ENCODE measurements at regions not wholly inside any gene's neighbourhood (a gene's known extent, or its start where the extent isn't known, plus 50 kb on each side); places are given as distances from the start of the nearest gene placed in this dataset.

GRCh38 chr3:73815966-73816365, 191.2 kb upstream of the PDZRN3 start:
- H3K27me3 ChIP-seq (ENCODE audit: control insufficient read depth, insufficient read depth, low read length): no peaks in the 10 kb centered on the region
- no peak overlapping the region for H3K27ac ChIP-seq (ENCODE audit: low read depth, low read length)
- H3K4me1 ChIP-seq (ENCODE audit: control insufficient read depth, insufficient read depth, low read length): no peaks in the 10 kb centered on the region
- 100% methylated on average over 1 of the region's 1 CpG for WGBS (ENCODE audit: insufficient coverage)
- DNase-seq (ENCODE audit: low read depth in 4 of 6, low spot score in 6 of 6): no peak
- no peak overlapping the region for H3K4me3 ChIP-seq (ENCODE audit: low read depth, low read length)
- no peaks in the 10 kb centered on the region for H3K36me3 ChIP-seq (ENCODE audit: control insufficient read depth, insufficient read depth, low read length)
- H3K9me3 ChIP-seq (ENCODE audit: control insufficient read depth, insufficient read depth, low read length): no peaks in the 10 kb centered on the region

- no peaks in the 10 kb centered on the region for H3K36me3 ChIP-seq (ENCODE audit: control insufficient read depth, insufficient read depth, low read length)
- H3K4me3 ChIP-seq (ENCODE audit: low read depth, low read length): no peak overlapping the region
- H3K9me3 ChIP-seq (ENCODE audit: control insufficient read depth, insufficient read depth, low read length): no peaks in the 10 kb centered on the region
- 77% methylated on average over 3 of the region's 4 CpGs for WGBS (ENCODE audit: insufficient coverage)
- H3K4me1 ChIP-seq (ENCODE audit: control insufficient read depth, insufficient read depth, low read length): no peaks in the 10 kb centered on the region
- H3K27me3 ChIP-seq (ENCODE audit: control insufficient read depth, insufficient read depth, low read length): no peaks in the 10 kb centered on the region
- no peak overlapping the region for H3K27ac ChIP-seq (ENCODE audit: low read depth, low read length)
- peak in 2 of 6 donors; percentile 3 to 53 for DNase-seq (ENCODE audit: low read depth in 4 of 6, low spot score in 6 of 6)
These were observed 189.1 kb upstream of the PDZRN3 start for GRCh38 chr3:73813692-73814292.

- no peaks in the 10 kb centered on the region for H3K27me3 ChIP-seq (ENCODE audit: control insufficient read depth, insufficient read depth, low read length)
- DNase-seq (ENCODE audit: low read depth in 4 of 6, low spot score in 6 of 6): peak; percentile 17 to 93 (median 28)
- H3K4me3 ChIP-seq (ENCODE audit: low read depth, low read length): no peak overlapping the region
- no peaks in the 10 kb centered on the region for H3K36me3 ChIP-seq (ENCODE audit: control insufficient read depth, insufficient read depth, low read length)
- H3K4me1 ChIP-seq (ENCODE audit: control insufficient read depth, insufficient read depth, low read length): no peaks in the 10 kb centered on the region
- H3K9me3 ChIP-seq (ENCODE audit: control insufficient read depth, insufficient read depth, low read length): no peaks in the 10 kb centered on the region
- 43% methylated on average over 5 of the region's 5 CpGs for WGBS (ENCODE audit: insufficient coverage)
- no peak overlapping the region for H3K27ac ChIP-seq (ENCODE audit: low read depth, low read length)
These were observed 188.6 kb upstream of the PDZRN3 start for GRCh38 chr3:73813291-73813690.

- Histone ChIP-seq H3K4me3 (ENCODE audit: low read depth, low read length) (no peak overlapping the region), H3K9me3 (ENCODE audit: control insufficient read depth, insufficient read depth, low read length) (no peaks in the 10 kb centered on the region), H3K36me3 (ENCODE audit: control insufficient read depth, insufficient read depth, low read length) (no peaks in the 10 kb centered on the region), H3K27ac (ENCODE audit: low read depth, low read length) (no peak overlapping the region), H3K27me3 (ENCODE audit: control insufficient read depth, insufficient read depth, low read length) (no peaks in the 10 kb centered on the region), H3K4me1 (ENCODE audit: control insufficient read depth, insufficient read depth, low read length) (no peaks in the 10 kb centered on the region)
- no CpG with 5 or more reads among the region's 3 CpGs for WGBS (ENCODE audit: insufficient coverage)
- DNase-seq (ENCODE audit: low read depth in 4 of 6, low spot score in 6 of 6): no peak
These were observed 187.3 kb upstream of the PDZRN3 start for GRCh38 chr3:73812054-73812453.

- H3K27me3 ChIP-seq (ENCODE audit: control insufficient read depth, insufficient read depth, low read length): no peaks in the 10 kb centered on the region
- no peak overlapping the region for H3K4me3 ChIP-seq (ENCODE audit: low read depth, low read length)
- no peaks in the 10 kb centered on the region for H3K36me3 ChIP-seq (ENCODE audit: control insufficient read depth, insufficient read depth, low read length)
- WGBS (ENCODE audit: insufficient coverage): 52% methylated on average over 9 of the region's 12 CpGs
- peak in 2 of 6 donors; percentile 16 to 32 for DNase-seq (ENCODE audit: low read depth in 4 of 6, low spot score in 6 of 6)
- H3K27ac ChIP-seq (ENCODE audit: low read depth, low read length): no peak overlapping the region
- no peaks in the 10 kb centered on the region for H3K4me1 ChIP-seq (ENCODE audit: control insufficient read depth, insufficient read depth, low read length)
- H3K9me3 ChIP-seq (ENCODE audit: control insufficient read depth, insufficient read depth, low read length): no peaks in the 10 kb centered on the region
These were observed 184.2 kb upstream of the PDZRN3 start for GRCh38 chr3:73808862-73809509.

- 34% methylated on average over 2 of the region's 3 CpGs for WGBS (ENCODE audit: insufficient coverage)
- H3K27ac ChIP-seq (ENCODE audit: low read depth, low read length): no peak overlapping the region
These were observed 180.7 kb upstream of the PDZRN3 start for GRCh38 chr3:73805435-73805834.

GRCh38 chr3:73804204-73804603, 179.5 kb upstream of the PDZRN3 start:
- Histone ChIP-seq H3K27me3 (ENCODE audit: control insufficient read depth, insufficient read depth, low read length) (no peaks in the 10 kb centered on the region), H3K36me3 (ENCODE audit: control insufficient read depth, insufficient read depth, low read length) (no peaks in the 10 kb centered on the region), H3K4me3 (ENCODE audit: low read depth, low read length) (no peak overlapping the region), H3K4me1 (ENCODE audit: control insufficient read depth, insufficient read depth, low read length) (no peaks in the 10 kb centered on the region), H3K27ac (ENCODE audit: low read depth, low read length) (no peak overlapping the region), H3K9me3 (ENCODE audit: control insufficient read depth, insufficient read depth, low read length) (no peaks in the 10 kb centered on the region)
- no CpG with 5 or more reads among the region's 6 CpGs for WGBS (ENCODE audit: insufficient coverage)
- DNase-seq (ENCODE audit: low read depth in 4 of 6, low spot score in 6 of 6): no peak

More at GRCh38 chr3:73805435-73805834, 180.7 kb upstream of the PDZRN3 start:
- H3K27me3 ChIP-seq (ENCODE audit: control insufficient read depth, insufficient read depth, low read length): no peaks in the 10 kb centered on the region
- H3K4me3 ChIP-seq (ENCODE audit: low read depth, low read length): no peak overlapping the region
- no peaks in the 10 kb centered on the region for H3K36me3 ChIP-seq (ENCODE audit: control insufficient read depth, insufficient read depth, low read length)
- no peaks in the 10 kb centered on the region for H3K4me1 ChIP-seq (ENCODE audit: control insufficient read depth, insufficient read depth, low read length)
- DNase-seq (ENCODE audit: low read depth in 4 of 6, low spot score in 6 of 6): peak in 1 of 6 donors; percentile 25
- no peaks in the 10 kb centered on the region for H3K9me3 ChIP-seq (ENCODE audit: control insufficient read depth, insufficient read depth, low read length)

GRCh38 chr3:73801444-73801843, 176.7 kb upstream of the PDZRN3 start:
- Histone ChIP-seq H3K4me1 (ENCODE audit: control insufficient read depth, insufficient read depth, low read length) (no peaks in the 10 kb centered on the region), H3K4me3 (ENCODE audit: low read depth, low read length) (no peak overlapping the region), H3K27me3 (ENCODE audit: control insufficient read depth, insufficient read depth, low read length) (no peaks in the 10 kb centered on the region), H3K36me3 (ENCODE audit: control insufficient read depth, insufficient read depth, low read length) (no peaks in the 10 kb centered on the region), H3K27ac (ENCODE audit: low read depth, low read length) (no peak overlapping the region), H3K9me3 (ENCODE audit: control insufficient read depth, insufficient read depth, low read length) (peaks cover 3% of the 10 kb centered on the region)
- no CpG with 5 or more reads among the region's 2 CpGs for WGBS (ENCODE audit: insufficient coverage)
- no peak for DNase-seq (ENCODE audit: low read depth in 4 of 6, low spot score in 6 of 6)

GRCh38 chr3:73797311-73797710, 172.6 kb upstream of the PDZRN3 start:
- DNase-seq (ENCODE audit: low read depth in 4 of 6, low spot score in 6 of 6): no peak
- H3K9me3 ChIP-seq (ENCODE audit: control insufficient read depth, insufficient read depth, low read length): peaks cover 3% of the 10 kb centered on the region
- H3K4me1 ChIP-seq (ENCODE audit: control insufficient read depth, insufficient read depth, low read length): no peaks in the 10 kb centered on the region
- H3K4me3 ChIP-seq (ENCODE audit: low read depth, low read length): no peak overlapping the region
- no peaks in the 10 kb centered on the region for H3K36me3 ChIP-seq (ENCODE audit: control insufficient read depth, insufficient read depth, low read length)
- no CpG with 5 or more reads among the region's 1 CpG for WGBS (ENCODE audit: insufficient coverage)
- no peaks in the 10 kb centered on the region for H3K27me3 ChIP-seq (ENCODE audit: control insufficient read depth, insufficient read depth, low read length)
- H3K27ac ChIP-seq (ENCODE audit: low read depth, low read length): no peak overlapping the region

GRCh38 chr3:73796382-73796781, 171.6 kb upstream of the PDZRN3 start:
- DNase-seq (ENCODE audit: low read depth in 4 of 6, low spot score in 6 of 6): no peak

More at GRCh38 chr3:73796382-73796781, 171.6 kb upstream of the PDZRN3 start:
- WGBS (ENCODE audit: insufficient coverage): no CpG with 5 or more reads among the region's 3 CpGs
- H3K36me3 ChIP-seq (ENCODE audit: control insufficient read depth, insufficient read depth, low read length): no peaks in the 10 kb centered on the region
- no peak overlapping the region for H3K4me3 ChIP-seq (ENCODE audit: low read depth, low read length)
- H3K4me1 ChIP-seq (ENCODE audit: control insufficient read depth, insufficient read depth, low read length): no peaks in the 10 kb centered on the region
- peaks cover 3% of the 10 kb centered on the region for H3K9me3 ChIP-seq (ENCODE audit: control insufficient read depth, insufficient read depth, low read length)
- no peak overlapping the region for H3K27ac ChIP-seq (ENCODE audit: low read depth, low read length)
- H3K27me3 ChIP-seq (ENCODE audit: control insufficient read depth, insufficient read depth, low read length): no peaks in the 10 kb centered on the region

All from spinal cord (tissue), 9 donors.